DMS53 (cell line): ENCODE measurements at regions not wholly inside any gene's neighbourhood (a gene's known extent, or its start where the extent isn't known, plus 50 kb on each side); places are given as distances from the start of the nearest gene placed in this dataset.
A peak's percentile ranks its signal among the peaks of the same experiment; 100 is the strongest.
"Not testable (repeated sequence)": the region's sequence is repeated elsewhere in the genome, so short reads cannot be mapped to it uniquely, and the experiment has no call there.

Source experiments
- DNase-seq: peaks from one replicate; lab custom pipeline; 2025; lab: John Stamatoyannopoulos, UW

- not testable (repeated sequence) for DNase-seq
Measured at GRCh38 chr13:74718232-74718842, 584.1 kb upstream of the KLF12 start.

GRCh38 chr13:74715718-74716117 is 581.5 kb upstream of the KLF12 start:
- DNase-seq, result no peak

- no peak for DNase-seq
Measured at GRCh38 chr13:74710006-74710405, 575.8 kb upstream of the KLF12 start.

GRCh38 chr13:74709226-74709625 is 575.0 kb upstream of the KLF12 start:
- no peak for DNase-seq

GRCh38 chr13:74708629-74709028 is 574.4 kb upstream of the KLF12 start:
- no peak for DNase-seq

- DNase-seq, result no peak
Measured at GRCh38 chr13:74707291-74707690, 573.1 kb upstream of the KLF12 start.

- no peak for DNase-seq
Measured at GRCh38 chr13:74706801-74707200, 572.6 kb upstream of the KLF12 start.

- DNase-seq, result no peak
Measured at GRCh38 chr13:74705438-74705837, 571.2 kb upstream of the KLF12 start.

GRCh38 chr13:74703855-74704387 is 569.7 kb upstream of the KLF12 start:
- DNase-seq, result no peak

GRCh38 chr13:74696148-74696922 is 562.1 kb upstream of the KLF12 start:
- DNase-seq, result no peak

- DNase-seq, result no peak
Measured at GRCh38 chr13:74695021-74695800, 561.0 kb upstream of the KLF12 start.

- DNase-seq, result no peak
Measured at GRCh38 chr13:74687442-74688182, 553.4 kb upstream of the KLF12 start.

GRCh38 chr13:74683411-74683810 is 549.2 kb upstream of the KLF12 start:
- peak; percentile 0 for DNase-seq

- no peak for DNase-seq
Measured at GRCh38 chr13:74682746-74683145, 548.5 kb upstream of the KLF12 start.

GRCh38 chr13:74681891-74682290 is 547.7 kb upstream of the KLF12 start:
- no peak for DNase-seq

GRCh38 chr13:74678308-74678965 is 544.2 kb upstream of the KLF12 start:
- no peak for DNase-seq

GRCh38 chr13:74675972-74676371 is 541.8 kb upstream of the KLF12 start:
- DNase-seq, result no peak

- DNase-seq, result no peak
Measured at GRCh38 chr13:74675182-74675581, 541.0 kb upstream of the KLF12 start.

GRCh38 chr13:74674720-74675119 is 540.5 kb upstream of the KLF12 start:
- no peak for DNase-seq

GRCh38 chr13:74669149-74669548 is 534.9 kb upstream of the KLF12 start:
- no peak for DNase-seq

- no peak for DNase-seq
Measured at GRCh38 chr13:74667656-74668203, 533.5 kb upstream of the KLF12 start.
